ENCODE measurements at regions not wholly inside any gene's neighbourhood (a gene's known extent, or its start where the extent isn't known, plus 50 kb on each side); places are given as distances from the start of the nearest gene placed in this dataset.

DNA sequence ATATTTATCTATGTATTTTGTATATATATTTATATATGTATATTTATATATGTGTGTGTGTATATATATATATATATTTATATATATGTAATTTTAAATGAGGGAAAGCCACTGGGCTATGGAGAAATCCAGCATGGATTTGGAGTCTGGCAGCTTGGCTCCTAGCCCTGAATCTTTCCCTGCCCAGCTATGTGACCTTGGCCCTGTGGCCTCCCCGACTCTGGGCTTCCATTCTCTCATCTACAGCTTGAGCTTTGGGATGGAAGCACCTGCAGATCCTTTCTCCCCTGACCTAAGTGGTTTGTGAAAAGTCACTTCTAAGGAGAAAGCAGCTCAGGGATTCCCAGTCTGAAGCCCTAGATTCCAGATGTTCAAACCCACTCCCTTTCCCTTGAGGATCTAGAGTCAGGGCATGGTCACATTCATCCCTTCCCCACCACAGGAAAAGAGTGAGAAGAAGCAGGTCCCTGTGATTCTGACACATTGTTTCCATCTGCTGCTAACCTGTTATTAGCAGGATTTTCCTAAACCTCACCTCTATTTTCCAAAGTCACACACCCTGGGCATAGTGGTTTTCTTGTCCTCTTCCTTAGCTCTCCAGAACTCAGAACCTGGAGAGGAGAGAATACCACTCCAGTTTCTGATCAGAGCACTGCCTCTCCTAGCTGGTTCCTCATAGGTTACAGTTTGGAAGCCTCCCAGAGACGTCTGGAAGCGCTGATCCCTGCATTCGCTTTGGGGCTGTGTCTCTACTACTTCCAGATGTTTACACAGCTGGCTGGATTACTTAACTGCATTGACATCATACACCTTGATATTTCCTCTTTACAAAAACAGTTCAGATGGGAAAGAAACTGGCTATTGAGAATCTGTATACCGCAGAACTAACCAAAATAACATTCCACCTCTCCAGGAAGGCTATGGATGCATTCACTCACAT, 327.5 kb upstream of the ZMIZ1 start:
- no peak for DNase-seq (ENCODE audit: extremely low read depth in 1 of 2, low read depth in 1 of 2)

DNA sequence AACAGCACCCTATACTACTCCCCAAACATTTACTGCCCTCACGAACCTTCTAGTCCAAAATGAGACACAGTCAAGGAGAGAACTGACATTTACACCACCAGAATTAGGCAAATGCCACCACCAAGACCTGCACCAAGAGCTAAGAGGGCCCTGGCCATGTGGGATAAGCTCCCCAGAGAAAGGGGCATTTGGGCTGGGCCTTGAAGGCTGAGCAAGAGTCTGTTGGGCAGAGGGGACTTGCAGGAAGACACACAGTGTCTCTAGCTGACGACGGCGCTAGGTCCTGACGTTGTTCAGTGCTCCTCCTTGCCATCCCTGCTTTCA, 326.4 kb upstream of the ZMIZ1 start:
- no peak for DNase-seq (ENCODE audit: extremely low read depth in 1 of 2, low read depth in 1 of 2)

DNA sequence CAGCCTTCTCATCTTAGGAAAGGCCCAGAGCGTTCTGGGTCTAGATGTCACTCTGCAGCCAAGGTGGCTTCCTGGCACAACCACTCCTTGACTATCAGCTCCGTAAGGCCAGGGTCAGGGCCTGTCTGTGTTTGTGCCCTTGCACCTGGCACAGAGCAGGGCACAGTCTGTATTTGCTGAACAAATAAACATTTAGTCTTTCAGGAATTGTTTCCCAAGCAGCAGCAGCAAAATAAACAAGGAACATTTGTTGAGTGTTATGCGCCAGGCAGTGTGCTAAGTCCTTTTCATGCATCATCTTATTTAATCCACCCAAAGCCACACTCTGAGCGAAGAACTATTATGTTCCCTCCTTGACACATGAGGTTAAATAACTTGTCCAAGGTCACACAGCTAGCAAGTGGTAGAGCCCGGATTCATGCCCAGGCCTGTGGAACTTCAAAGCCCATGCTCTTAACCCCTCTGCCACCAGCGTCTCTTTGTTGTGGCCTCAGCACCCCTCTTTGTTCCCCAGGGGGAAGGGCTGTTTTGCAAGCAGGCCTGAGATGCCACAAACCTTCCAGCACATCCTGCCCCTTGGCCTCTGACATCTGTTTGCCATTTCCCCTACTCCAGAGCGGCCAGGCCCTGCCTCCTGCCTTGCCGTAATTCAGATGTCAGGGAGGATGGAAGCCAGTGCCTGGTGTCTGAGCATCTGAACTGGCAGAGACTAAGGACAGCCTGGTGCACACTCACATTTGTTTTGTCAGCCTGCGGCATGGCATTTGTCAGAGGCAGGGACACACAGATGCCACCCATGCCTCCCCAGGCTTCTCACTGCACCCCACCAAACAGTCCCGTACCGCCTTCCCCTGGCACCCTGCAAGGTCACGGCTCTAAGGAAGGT, 325.8 kb upstream of the ZMIZ1 start:
- no peak for DNase-seq (ENCODE audit: extremely low read depth in 1 of 2, low read depth in 1 of 2)

DNA sequence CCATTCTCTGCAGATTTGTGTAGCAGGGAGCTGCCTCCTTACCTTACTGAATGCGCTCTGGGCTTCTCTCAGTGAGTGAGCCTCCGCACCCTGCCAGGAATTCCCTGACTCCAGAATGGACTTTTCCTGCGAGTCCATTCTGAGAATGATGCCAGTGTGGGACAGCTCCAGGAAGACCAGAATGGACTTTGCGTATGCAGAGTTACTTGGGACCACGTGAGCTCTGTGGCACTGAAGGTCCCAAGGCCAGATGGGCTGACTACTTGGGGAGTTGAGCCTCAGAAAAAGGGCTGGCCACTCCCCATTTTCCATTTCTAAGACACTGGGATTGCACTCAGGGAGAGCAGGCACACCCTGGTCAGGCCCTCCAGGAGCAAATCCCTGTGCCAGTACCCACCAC, 324.7 kb upstream of the ZMIZ1 start:
- DNase-seq (ENCODE audit: extremely low read depth in 1 of 2, low read depth in 1 of 2): no peak

DNA sequence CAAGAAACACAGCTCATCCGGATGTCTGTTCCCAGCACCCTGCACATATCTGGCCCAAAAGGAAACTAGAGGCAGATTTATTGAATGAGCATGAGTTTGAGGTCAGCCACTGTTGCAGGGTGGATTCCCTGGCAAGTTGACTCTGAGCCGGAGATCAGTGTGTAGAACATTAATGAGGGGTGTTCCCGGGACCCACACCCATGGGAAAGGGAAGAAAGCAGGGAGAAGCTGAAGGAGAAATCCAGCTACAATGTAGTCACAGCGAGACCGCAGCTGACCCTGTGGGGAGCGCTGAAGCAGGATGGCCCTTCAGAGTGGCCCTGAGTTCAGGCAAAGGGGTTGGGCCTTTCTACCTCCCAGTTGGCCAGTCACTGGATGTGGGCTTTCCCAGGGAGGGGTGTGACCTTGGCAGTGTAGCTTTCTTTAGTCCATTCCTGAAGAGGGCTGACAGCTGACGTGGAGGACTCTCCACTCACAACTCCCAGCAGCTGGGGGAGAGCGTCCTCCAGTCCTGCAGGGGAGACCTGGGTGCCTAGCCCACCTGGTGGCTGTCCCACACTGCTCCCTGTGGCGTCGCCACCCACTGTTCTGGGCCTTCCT, 324.2 kb upstream of the ZMIZ1 start:
- no peak for DNase-seq (ENCODE audit: extremely low read depth in 1 of 2, low read depth in 1 of 2)

DNA sequence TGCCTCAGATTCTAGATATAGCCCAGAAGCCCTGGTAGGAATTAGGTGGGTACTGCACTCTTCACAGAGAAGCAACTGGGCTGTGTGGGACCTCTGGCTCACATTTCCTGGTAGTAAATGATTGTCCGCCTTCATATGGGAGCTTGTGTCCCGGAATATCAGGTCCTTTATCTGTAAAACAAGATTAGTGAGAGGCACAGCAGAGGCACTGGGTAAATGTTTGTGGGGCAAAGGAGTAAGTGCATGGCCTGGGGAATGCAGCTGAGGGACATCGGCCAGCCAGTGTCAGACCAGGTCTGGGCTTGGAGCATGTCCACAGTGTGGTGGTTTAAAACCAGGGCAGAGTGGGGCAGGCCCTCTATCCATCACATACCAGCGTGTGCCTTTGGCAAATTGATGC, 323.3 kb upstream of the ZMIZ1 start:
- no peak for DNase-seq (ENCODE audit: extremely low read depth in 1 of 2, low read depth in 1 of 2)

DNA sequence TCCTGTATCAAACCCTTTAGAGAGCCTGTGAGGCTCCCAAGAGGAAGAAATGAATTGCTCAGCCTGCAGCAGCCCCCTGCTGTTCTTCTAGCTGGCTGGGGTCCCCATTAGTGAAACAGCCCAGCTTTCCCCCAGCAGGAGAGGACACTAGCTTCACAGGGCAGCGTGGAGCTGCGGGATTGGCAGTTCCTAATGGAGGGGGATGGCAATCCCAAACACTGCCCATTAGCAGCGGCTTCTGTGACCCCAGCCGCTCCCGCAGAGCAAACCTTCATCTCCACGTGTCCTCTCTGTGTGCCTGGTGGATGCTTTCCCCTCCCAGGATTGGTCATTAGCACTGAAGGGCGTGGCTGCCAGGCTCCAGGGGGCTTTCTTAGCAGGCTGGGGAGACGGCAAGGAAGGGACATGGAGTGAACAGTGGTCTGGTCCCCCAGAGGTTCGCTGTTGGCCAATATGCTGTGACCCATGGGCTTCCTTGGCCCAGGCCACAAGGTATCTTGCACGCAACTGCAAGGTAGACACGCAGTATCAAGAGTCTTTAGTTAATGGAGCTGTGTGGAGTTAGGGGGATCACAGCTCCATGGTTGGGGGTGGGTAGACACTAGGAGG, 322.5 kb upstream of the ZMIZ1 start:
- DNase-seq (ENCODE audit: extremely low read depth in 1 of 2, low read depth in 1 of 2): no peak

DNA sequence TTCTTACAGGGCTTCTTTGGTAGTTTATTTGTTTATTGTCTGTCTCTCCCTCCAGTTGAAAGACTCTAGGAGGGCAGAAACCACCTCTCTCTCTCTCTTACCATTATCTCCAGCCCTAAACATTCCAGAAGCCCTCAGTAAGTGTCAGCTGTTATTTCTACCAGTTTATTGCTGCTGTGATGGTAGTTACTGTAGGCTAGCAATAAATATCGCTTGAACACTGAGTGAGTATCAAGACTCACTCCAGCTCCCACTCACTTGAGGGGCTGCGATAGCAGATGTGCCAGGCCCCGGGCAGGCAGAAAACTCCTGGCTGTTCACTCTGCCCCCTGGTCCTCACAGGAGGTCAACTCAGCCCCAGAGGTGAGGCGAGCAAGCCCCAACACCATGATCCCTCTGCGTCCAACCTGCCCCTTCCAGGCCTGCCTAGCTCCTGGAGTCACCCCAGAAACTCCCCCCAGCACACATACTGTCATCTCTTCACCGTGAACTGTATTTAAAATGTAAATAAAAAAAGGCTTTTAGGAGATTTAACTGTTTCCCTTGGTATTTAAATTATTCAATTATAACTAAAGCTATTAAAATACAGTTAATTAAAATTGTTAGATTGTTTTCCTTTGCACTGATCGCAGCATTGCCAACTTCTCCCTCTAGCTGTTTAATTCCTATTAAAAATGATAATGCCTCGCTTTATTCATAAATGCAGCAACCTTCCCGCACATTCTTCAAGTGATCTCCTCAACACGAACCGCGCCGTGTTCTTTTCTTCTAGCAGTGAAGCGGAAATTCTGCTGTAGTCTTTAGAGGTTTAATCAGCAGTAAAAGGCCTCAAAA, 321.1 kb upstream of the ZMIZ1 start:
- DNase-seq (ENCODE audit: extremely low read depth in 1 of 2, low read depth in 1 of 2): no peak

DNA sequence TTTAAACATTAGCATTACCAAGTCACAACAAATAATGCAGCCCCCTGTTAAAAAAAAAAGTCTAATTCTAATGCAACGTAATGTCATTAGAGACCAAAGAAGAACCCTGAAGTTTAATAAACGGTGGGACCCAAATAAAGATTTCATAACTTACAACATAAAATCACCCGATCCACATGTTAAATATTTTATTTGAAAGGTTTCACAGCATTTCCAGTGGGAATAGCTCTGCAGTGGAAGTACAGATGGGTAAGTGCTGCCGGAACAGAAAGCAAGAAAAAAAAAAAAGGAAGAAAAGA, 320.6 kb upstream of the ZMIZ1 start:
- DNase-seq (ENCODE audit: extremely low read depth in 1 of 2, low read depth in 1 of 2): no peak

DNA sequence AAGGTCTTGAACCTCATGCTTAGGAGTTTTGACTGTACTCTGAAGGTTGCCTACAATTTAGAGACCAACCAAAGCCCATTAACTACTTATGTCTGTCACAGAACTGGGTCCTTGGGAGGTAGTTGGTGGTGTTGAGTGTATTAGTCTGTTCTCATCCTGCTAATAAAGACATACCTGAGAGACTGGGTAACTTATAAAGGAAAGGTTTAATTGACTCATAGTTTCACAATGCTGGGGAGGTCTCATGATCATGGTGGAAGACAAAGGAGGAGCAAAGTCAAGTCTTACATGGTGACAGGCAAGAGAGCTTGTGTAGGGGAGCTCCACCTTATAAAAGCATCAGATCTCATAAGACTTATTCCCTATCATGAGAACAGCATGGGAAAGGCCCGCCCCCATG, 319.6 kb upstream of the ZMIZ1 start:
- no peak for DNase-seq (ENCODE audit: extremely low read depth in 1 of 2, low read depth in 1 of 2)

DNA sequence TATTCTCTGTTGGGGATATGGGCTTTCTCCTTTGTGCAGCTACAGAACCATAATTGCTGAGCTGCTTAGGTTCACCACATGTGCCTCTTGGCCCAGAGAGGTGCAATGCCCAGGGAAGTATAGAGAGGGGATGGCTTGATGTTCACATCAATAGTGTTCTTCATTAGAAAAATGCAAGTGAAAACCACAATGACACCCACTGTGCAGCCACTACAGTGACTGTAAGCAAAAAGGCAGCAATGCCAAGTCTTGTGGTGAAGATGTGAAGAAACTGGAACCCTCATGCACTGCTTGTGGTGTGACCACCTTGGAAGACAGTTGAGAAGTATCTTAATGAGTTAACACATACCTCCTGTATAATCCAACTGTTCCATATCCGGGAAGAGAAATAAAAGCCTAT, 318.9 kb upstream of the ZMIZ1 start:
- DNase-seq (ENCODE audit: extremely low read depth in 1 of 2, low read depth in 1 of 2): no peak

DNA sequence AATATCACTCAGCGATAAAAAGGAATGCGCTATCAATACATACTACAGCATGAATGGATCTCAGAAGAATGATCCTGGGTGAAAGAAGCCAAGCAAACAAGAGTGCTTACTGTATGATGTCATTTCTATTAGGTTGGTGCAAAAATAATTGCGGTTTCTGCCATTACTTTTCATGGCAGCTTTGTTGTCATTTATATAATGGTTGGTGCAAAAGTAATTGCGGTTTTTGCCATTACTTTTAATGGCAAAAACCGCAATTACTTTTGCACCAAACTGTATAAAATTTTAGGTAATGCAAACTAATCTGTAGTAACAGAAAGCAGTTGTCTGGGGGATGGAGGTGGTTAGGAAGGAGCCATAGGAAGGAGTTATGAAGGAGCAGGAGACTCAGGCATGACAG, 318.3 kb upstream of the ZMIZ1 start:
- DNase-seq (ENCODE audit: extremely low read depth in 1 of 2, low read depth in 1 of 2): no peak

DNA sequence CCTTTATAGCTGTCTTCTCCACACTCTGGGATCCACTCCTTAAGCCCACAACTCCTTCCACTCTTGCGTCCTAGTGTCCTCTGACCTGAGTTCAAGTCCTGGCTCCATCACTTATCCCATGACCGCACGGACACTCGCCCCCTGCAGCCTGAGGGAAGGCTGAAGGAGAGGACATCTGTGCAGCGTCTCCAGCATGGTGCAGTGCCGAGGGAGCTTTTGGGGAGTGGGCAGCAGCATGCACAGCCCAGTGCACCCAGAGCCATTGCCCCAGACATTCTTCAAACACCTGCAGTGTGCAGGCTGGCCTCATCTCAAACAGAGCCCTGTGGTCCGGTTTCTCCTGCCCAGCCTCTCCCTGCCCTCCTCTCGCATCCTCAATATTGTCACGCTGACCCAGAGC, 317.1 kb upstream of the ZMIZ1 start:
- no peak for DNase-seq (ENCODE audit: extremely low read depth in 1 of 2, low read depth in 1 of 2)

DNA sequence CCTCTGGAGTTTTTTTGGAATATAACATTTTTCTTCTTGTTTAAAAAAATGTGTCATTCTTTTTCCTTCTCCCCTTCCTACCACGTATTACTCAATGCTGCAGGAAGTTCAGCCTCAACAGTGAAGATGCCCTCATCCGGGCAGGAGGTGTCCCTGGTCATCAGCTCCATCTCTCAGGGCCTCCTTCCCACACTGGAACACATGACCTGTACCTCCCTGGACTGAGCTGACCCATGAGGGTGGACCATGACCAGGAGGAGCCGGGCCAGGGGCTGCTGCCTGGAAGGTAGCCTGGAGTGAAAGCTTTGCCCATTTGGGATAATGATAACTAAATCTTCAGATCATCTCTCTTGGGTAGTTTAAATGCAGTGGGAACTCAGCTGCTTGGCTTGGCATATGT, 316.5 kb upstream of the ZMIZ1 start:
- DNase-seq (ENCODE audit: extremely low read depth in 1 of 2, low read depth in 1 of 2): no peak

DNA sequence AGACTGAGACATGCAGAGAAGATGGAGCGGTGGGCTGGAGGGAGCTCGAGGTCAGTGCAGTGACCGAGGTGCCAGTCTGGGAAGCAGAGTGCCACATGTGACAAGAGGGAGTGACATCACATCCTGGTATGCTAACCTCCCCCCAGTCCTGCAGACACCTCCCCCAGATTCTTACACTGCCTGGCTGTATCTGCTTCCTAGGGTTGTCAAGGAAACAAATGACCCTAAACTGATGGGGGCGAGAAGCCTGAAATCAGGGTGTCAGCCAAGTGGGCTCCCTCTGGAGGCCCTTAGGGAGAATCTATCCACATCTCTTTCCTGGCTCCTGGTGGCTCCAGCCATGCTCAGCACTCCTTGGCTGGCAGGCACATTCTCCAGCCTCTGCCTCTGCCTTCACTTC, 316.1 kb upstream of the ZMIZ1 start:
- DNase-seq (ENCODE audit: extremely low read depth in 1 of 2, low read depth in 1 of 2): no peak

DNA sequence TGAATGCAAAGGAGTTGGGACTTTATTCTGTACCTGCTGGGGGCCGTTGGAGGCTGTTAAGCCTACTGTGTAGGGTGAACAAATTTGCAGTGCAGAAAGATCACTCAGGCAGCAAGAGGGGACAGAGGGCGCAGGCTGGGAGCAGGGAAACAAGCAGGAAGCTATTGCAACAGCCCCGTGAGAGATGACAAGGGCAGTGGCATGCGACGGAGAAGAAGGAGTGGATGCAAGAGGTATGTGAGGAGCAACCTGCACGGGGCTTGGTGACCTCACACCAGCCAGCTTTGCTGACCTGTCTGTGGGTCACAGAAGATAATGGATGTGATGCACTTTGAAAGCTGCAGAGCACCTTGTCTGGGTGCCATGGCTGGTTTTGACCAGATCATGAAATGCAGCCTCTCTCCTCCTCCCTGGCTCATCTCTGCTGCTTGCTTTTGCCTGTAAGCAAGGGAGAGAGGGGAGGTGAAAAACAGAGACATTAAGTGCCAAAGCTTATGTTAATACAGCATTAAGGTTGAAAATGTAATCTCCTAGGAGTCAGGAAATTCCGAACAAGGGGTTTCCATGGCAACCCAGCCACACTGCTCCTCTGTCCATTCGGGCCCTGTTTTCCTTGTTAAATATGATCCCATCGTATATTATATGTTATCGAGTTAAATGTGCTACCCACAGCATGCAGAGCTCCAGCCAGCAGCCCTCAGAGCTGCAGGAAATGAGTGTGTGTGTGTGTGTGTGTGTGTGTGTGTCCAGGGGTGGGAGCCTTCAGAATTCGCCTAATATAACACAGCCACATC, 314.3 kb upstream of the ZMIZ1 start:
- no peak for DNase-seq (ENCODE audit: extremely low read depth in 1 of 2, low read depth in 1 of 2)

DNA sequence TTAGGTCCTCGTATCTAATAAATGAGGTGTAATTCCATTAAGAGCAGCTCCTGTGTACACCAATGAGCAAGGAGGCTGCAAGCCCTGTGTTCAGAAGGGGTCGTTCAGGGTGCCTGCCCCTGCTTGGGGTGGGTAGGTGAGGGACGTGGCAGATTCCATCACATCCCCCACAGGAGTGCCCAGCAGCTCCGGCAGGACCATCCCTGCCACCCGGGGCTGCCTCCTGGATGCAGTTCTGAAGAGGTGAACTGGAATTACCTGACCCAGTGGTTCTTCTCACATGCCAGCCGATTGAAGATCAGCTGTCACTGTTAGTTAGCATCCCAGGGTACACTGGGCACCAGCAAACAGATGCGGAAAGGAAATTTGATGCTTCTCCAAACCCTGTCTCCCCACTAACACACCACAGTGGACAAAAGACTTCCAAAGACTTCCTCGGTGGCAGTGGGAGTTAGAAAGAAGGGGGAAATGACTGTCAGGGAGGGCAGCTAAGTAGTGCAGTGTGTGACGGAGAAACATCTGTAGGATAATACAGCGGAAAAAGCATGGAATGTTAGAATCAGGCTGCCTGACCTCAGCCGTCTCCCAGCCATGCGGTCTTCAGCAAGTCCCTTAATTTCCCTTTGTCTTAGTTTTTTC, 313.6 kb upstream of the ZMIZ1 start:
- no peak for DNase-seq (ENCODE audit: extremely low read depth in 1 of 2, low read depth in 1 of 2)

DNA sequence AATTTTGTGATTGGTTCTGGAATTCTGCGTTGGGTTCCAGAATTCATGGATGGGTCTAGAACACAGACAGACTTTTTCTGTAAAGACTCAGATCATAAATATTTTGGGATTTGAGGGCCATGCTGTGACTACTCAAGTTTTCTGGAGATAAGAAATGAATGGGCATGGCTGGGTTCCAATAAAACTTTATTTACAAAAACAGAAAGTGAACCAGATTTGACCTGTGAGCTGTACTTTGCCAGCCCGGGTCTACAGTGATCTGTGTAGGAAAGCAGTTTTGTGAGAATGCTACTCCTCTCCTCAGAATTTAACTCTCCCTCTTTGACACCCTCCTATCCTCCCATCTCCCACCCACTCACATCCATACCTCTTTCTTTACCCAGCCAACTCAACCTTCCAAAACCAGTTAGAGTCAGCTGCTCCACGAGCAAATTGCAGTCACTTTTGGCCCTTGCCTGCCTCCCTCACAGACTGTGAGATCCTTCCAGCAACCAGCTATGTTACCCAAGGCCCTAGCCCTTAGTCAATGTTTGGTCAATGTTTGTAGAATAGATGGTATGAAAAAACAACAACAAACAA, 312.8 kb upstream of the ZMIZ1 start:
- no peak for DNase-seq (ENCODE audit: extremely low read depth in 1 of 2, low read depth in 1 of 2)

Measured in stimulated activated CD8-positive, alpha-beta memory T cell treated with anti-CD3 and anti-CD28 coated beads, Interleukin-7, amount 100 ng/mL, for 48 hours (primary cell).